HG03039 (cell line): ENCODE measurements at regions not wholly inside any gene's neighbourhood (a gene's known extent, or its start where the extent isn't known, plus 50 kb on each side); places are given as distances from the start of the nearest gene placed in this dataset.

ENCODE experiments used
- ATAC-seq: cut with Tn5 transposase; IDR thresholded peaks from one replicate; pipeline ENCODE4 v1.9.1; 2021; ENCODE audit warnings: mild to moderate bottlenecking, moderate library complexity; ENCODE audit not compliant: unreplicated experiment

DNA sequence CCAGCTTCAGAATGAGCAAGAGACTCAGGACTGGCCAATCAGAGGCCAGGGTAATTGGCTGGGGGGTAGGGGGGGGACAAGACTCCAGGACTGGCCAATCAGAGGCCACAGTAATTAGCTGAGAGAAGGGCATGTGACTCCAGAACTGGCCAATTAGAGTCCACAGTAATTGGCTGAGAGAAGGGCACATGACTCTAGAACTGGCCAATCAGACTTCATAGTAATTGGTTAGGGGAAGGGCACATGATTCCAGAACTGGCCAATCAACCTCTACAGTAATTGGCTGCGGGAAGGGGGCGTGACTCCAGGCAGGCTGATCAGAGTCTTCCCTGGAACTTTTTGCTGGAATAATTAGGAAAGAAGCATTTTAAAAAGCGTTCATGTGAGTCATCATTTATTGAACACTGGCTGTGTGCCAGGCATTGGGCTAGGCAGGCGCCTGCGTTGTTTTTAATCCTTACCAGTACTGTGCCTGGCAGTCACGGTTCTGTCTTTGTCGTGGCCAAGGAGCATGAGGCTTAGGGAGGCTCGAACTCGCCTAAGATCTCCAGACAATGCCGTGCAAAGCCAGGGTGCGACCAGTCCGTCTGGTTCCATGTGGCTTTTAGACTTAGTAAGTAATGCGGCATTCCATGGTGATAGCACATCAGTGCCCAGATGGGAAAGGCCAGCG, 508.1 kb downstream of the TBC1D22A start:
- no peak for ATAC-seq

DNA sequence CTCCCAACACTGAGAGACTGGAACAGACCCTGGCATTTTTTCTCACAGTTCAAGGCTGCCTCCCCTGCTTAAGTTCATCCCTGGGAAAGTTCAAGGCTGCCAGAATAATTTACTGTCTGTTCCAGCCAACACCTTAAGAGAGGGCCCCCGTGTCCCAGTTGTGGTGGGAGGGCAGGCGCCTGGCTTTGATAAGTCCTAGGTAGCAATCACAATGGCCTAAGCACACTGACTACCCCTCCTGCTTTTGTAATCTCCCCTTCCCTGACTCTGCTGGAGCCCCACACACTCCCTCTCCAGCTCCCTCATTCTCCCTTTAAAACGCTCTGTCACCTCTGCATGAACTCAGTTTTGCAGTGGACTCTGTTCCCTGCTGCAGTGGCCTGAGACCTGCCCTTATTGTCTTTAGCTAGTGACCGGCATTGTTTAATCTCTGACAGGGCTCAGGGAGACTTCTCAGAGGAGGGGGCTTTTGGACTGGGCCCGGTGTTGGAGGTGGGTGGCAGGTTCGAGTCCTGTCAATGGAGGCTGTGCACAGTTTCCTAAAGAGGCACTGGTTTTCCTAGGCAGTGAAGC, 507.2 kb downstream of the TBC1D22A start:
- ATAC-seq, result no peak

DNA sequence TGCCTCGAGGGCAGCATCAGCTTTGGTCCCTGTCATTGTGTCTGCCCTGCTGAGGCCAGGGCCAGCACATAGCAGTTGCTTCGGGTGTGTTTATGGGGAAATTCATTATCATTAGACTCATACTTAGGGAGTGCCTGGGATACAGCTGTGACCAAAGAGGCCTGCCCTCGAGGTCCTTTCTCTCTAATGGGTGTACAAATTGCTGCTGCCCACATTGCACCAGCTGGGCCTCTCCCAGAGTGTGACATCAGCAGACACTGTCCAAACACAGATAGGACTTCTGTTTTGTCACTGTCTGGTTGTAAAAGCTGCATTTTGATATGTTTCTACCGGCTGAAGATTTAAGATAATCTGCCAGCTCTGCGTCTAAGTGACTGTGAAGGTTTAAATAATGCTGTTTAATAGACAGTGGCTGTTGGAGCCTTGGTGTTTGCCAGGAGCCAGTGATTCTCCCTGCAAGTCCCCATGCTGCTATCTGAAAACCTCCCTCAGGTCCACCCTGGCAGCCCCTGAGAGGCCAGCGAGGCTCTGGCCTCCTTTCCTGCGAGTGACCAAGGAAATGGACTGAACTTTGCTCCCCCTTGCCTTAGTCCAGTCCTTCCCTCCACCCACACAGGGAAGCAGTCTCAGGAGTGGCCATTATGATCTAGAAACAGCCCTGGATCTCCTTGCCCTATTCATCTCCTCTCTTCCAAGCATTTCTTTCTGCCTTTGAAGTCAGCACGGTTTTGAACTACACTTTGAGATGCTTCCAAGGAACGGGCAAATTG, 505.2 kb downstream of the TBC1D22A start:
- no peak for ATAC-seq

DNA sequence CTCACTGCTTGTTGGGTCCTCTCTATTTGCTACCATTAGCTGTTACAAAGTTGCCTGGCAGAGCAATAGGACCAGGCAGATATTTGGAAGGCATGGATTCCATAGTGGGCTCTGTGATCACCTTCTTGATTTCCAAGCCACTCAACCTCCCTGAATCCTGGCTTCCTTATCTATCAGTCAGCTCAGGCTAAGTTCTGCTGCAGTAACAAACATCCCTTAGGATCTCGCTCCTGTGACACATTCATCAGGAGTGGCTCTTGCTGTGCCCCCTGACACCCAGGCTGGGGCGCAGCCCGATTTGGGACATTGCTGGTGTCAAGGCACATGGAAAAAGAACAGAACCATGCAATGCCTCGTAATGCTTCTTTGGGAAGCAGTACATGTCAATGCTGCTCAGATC, 503.9 kb downstream of the TBC1D22A start:
- ATAC-seq, result no peak

DNA sequence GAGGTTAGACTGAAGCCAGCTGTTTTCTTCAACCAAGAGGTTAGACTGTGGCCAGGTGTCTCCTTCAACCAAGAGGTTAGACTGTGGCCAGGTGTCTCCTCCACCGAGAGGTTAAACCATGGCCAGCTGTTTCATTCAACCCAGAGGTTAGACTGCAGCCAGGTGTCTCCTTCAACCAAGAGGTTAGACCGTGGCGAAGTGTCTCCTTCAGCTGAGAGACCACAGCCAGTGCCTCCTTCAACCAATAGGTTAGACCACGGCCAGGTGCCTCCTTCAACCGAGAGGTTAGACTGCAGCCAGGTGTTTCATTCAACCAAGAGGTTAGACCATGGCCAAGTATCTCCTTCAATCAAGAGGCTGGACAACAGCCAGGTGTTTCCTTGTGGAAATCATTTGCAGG, 498.1 kb downstream of the TBC1D22A start:
- ATAC-seq, result no peak

- no peak for ATAC-seq
These were observed 497.5 kb downstream of the TBC1D22A start for GRCh38 chr22:47259990-47260389.

GRCh38 chr22:47259049-47259448, 496.6 kb downstream of the TBC1D22A start:
- no peak for ATAC-seq

GRCh38 chr22:47257976-47258375, 495.5 kb downstream of the TBC1D22A start:
- no peak for ATAC-seq

DNA sequence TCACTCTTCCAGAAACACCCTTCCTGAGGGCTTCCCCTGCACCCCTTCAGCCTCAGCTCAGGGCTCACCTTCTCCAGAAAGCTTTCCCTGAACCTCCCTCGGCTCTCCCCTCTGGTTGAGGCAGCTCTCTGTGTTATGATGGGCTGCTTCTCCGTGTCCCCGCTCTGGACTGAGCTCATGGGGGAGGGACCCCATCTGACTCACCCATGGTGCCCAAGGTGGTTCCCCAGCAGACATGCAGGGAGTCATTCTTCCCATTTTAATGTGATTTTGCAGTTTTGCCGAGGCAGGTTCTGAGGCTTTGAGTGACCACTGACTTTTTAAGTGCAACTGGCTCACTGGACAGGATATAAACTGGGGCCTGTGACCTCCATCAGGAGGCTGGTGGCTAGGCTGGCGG, 495.1 kb downstream of the TBC1D22A start:
- ATAC-seq, result no peak

DNA sequence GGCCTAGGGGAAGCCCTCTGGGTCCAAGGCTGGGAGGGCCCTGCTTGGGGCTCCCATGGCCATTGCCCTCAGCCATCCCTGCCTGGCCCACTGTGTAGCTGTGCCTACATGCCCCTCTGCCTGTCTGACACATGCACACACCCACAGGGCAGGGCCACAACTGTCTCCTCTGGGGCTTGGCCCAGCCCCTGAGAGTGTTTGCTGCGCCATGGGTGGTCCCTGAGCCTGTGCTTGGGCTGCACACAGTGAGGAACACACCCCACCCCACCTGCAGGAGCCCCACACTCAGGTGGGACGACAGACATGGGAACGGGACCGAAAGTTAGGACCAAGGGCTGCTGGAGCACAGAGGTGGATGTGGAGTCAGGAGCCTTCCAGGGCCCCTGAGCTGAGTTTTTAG, 489.5 kb downstream of the TBC1D22A start:
- ATAC-seq, result no peak

GRCh38 chr22:47250995-47251765, 488.7 kb downstream of the TBC1D22A start:
- ATAC-seq, result no peak

- no peak for ATAC-seq
These were observed 487.0 kb downstream of the TBC1D22A start for GRCh38 chr22:47249370-47249928.

DNA sequence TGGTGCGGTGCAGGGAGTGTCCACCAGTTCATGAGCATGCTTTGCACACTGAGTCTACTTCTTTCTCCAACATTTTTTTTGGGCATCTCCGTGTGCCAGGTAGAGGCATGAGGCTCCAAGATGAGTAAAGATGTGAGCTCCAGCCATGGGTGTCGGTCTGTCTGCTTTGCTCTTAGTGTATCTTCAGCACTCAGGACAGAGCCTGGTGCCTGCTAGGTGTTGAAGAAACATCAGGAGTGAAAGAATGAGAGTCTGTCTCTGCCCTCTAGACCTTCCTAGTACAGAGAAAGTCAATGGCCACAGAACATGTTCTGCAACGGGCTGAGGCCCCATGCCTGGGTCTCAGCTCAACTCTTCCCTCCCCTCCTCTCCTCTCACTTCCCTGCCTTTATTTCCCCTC, 486.5 kb downstream of the TBC1D22A start:
- ATAC-seq, result no peak

DNA sequence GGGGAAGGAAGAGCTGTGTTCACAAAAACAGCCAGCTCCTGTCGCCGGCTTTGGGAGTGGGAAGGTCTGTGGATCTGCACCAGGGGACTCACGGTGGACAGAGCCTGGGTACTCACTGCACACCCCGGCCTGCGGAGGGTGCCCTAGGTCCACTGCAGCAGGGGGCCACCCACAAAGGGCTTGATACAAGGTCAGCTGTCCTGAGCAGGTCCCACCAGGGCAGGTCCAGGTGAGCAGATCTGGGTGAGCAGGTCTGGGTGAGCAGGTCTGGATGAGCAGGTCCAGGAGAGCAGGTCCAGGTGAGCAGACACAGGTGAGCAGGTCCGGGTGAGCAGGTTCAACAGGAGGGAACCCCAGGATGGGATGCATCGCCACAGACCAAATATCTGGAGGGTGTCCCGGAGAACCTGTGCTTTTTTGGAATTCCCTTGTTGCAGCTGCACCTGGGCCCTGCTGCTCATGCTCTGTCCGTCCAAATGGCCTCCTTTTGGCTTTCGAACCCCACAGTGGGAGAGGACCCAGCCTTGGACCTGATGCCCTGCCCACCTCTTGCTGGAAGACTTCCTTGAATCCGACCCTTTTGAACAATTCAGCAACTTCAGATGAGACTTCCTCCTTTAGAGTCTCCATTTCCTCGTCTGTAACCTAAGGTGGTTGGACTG, 485.3 kb downstream of the TBC1D22A start:
- no peak for ATAC-seq

DNA sequence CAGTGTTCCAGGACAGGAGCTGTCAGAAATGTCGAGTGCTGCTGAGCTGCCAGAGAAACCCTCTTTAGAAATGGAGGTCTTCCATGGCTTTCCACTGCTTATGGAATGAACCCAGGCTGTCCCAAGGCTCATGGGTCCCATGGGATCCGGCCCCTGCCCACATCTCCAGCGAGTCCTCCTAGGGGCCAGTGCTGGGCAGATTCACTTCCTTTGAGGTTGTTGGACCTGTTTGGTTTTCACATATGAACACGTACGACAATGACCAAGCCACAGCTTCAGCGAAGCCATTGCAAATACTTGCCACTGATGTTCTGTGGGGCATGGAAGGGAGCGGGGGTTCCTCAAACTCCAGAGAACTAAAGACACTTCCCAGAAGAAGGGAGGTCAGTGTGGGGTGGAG, 483.3 kb downstream of the TBC1D22A start:
- ATAC-seq, result no peak

GRCh38 chr22:47245286-47245685, 482.8 kb downstream of the TBC1D22A start:
- ATAC-seq, result no peak

- no peak for ATAC-seq
These were observed 477.7 kb downstream of the TBC1D22A start for GRCh38 chr22:47240116-47240515.

DNA sequence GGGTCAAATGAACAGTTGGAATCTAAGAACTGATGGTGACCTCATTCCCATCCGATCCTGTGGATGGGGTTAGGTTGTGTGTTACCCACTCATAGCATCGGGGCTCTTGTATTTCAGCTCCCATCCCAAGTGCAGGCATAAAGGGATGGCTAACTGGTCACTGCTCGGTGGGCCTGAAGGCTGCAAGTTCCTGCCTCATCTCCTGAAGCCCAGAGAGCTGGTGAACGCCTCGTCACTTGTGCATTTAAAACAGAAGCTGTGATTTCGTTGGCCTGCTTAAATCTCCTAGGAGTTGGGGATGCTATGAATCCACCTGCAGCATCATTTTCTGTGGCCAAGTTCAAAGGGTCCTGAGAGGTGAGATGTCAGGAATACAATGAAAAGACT, 477.0 kb downstream of the TBC1D22A start:
- no peak for ATAC-seq

DNA sequence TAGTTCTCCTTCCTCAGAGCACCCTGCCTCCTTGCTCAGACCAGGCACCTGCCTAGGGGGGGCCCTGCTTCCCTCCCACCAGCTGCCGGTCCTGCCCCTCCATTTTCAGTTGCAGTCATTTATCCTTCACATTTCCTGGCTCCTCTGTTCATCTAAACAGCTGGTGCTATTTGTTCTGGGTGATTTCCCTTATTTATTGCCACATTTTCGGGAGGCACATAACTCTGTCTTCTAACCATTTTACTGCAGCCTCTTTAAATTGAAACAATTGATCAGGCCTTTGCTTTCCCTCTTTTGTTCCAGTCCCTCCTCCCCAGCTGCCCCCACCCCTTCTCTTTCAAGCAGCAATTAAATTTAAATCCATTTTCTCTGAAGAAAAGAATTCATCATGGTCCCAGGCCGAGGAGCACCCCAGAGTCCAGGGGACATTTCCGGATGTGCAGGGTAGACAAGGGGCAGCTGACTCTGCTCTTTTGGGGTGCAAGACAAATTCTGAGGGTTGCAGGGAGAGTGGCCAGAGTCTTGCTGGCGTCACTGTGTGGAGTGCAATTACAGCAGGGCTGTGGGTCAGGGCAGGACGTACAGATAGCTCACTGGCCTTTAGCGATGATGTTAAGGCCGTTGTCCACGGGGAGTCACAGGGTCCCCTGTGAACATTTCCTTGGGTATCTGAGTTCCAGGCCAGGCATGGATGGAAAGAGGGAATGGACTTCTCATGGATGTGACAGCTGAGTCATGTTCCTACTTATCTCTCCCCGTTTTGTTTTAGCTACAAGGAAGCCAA, 476.4 kb downstream of the TBC1D22A start:
- ATAC-seq, result no peak
